ENCODE measurements at regions not wholly inside any gene's neighbourhood (a gene's known extent, or its start where the extent isn't known, plus 50 kb on each side); places are given as distances from the start of the nearest gene placed in this dataset.

- TF ChIP-seq CTCF (IDR thresholded peaks at IDR 0.05; ENCODE audit: insufficient read depth, low read length, missing control alignments): no peak
- no peak overlapping the region for H3K4me3 ChIP-seq (ENCODE audit: low read depth, low read length)
- DNase-seq (ENCODE audit: low read depth, low spot score): no peak
- POLR2A ChIA-PET: no interaction called here
- CTCF ChIA-PET: no interaction called here
These were observed 568.5 kb downstream of the CCSER2 start for GRCh38 chr10:84896909-84897308.

- POLR2A ChIA-PET: no interaction called here
These were observed 570.9 kb downstream of the CCSER2 start for GRCh38 chr10:84899268-84899667.

GRCh38 chr10:84900141-84900540 is 571.8 kb downstream of the CCSER2 start:
- no peak for DNase-seq (ENCODE audit: low read depth, low spot score)
- TF ChIP-seq CTCF (IDR thresholded peaks at IDR 0.05; ENCODE audit: insufficient read depth, low read length, missing control alignments): no peak
- no peak overlapping the region for H3K4me3 ChIP-seq (ENCODE audit: low read depth, low read length)
- POLR2A ChIA-PET: no interaction called here
- CTCF ChIA-PET: no interaction called here

More at GRCh38 chr10:84899268-84899667, 570.9 kb downstream of the CCSER2 start:
- TF ChIP-seq CTCF (IDR thresholded peaks at IDR 0.05; ENCODE audit: insufficient read depth, low read length, missing control alignments): no peak
- CTCF ChIA-PET: no interaction called here
- H3K4me3 ChIP-seq (ENCODE audit: low read depth, low read length): no peak overlapping the region
- DNase-seq (ENCODE audit: low read depth, low spot score): no peak

GRCh38 chr10:84901885-84902284 is 573.5 kb downstream of the CCSER2 start:
- TF ChIP-seq CTCF (IDR thresholded peaks at IDR 0.05; ENCODE audit: insufficient read depth, low read length, missing control alignments): no peak
- DNase-seq (ENCODE audit: low read depth, low spot score): no peak
- ChIA-PET POLR2A (no interaction called here), CTCF (no interaction called here)
- no peak overlapping the region for H3K4me3 ChIP-seq (ENCODE audit: low read depth, low read length)

- no peak for TF ChIP-seq CTCF (IDR thresholded peaks at IDR 0.05; ENCODE audit: insufficient read depth, low read length, missing control alignments)
- ChIA-PET CTCF (no interaction called here), POLR2A (no interaction called here)
- no peak for DNase-seq (ENCODE audit: low read depth, low spot score)
- H3K4me3 ChIP-seq (ENCODE audit: low read depth, low read length): no peak overlapping the region
These were observed 574.2 kb downstream of the CCSER2 start for GRCh38 chr10:84902553-84902952.

GRCh38 chr10:84903320-84903719 is 574.9 kb downstream of the CCSER2 start:
- no peak for TF ChIP-seq CTCF (IDR thresholded peaks at IDR 0.05; ENCODE audit: insufficient read depth, low read length, missing control alignments)
- H3K4me3 ChIP-seq (ENCODE audit: low read depth, low read length): no peak overlapping the region
- CTCF ChIA-PET: no interaction called here
- DNase-seq (ENCODE audit: low read depth, low spot score): no peak
- POLR2A ChIA-PET: no interaction called here

All from AG04449 (cell line).